Body of pancreas (tissue), 4 donors: ENCODE measurements at regions not wholly inside any gene's neighbourhood (a gene's known extent, or its start where the extent isn't known, plus 50 kb on each side); places are given as distances from the start of the nearest gene placed in this dataset.
A peak's percentile ranks its signal among the peaks of the same experiment; 100 is the strongest.

Experiments used
- ATAC-seq: fragments of 150-250 bp; one replicate; pipeline ENCODE4 v1.9.1; 2016
- DNase-seq, 4 donors: peaks; one replicate each; pipeline ENCODE4 v3.0.0-alpha.2; 2019
- H3K27ac ChIP-seq, 4 donors: fragments of 200-600 bp; sonication (generic); 1 replicate in 3 of 4; 2 replicates in 1 of 4; pipeline versions ENCODE4 v1.5.1 to v1.6.1; 2016 to 2019; ENCODE audit warnings: mild to moderate bottlenecking in 1 of 4, mixed read lengths in 1 of 4, moderate library complexity in 1 of 4
- H3K27me3 ChIP-seq, 2 donors: fragments of 200-600 bp; sonication (generic); one replicate each; pipeline ENCODE4 v1.6.0; 2016; ENCODE audit warnings: mild to moderate bottlenecking in 1 of 2
- H3K36me3 ChIP-seq, 2 donors: fragments of 200-600 bp; sonication (generic); replicated peaks in 1 of 2; 2 replicates each; pipeline ENCODE4 v1.5.1; 2016; ENCODE audit warnings: low read depth in 2 of 2; ENCODE audit not compliant: insufficient read depth in 1 of 2
- H3K4me1 ChIP-seq: fragments of 200-600 bp; sonication (generic); one replicate; pipeline ENCODE4 v1.6.0; 2016
- H3K4me3 ChIP-seq, 2 donors: fragments of 200-600 bp; sonication (generic); 1 replicate in 1 of 2; 2 replicates in 1 of 2; pipeline ENCODE4 v1.5.1; 2016 to 2019
- H3K9me3 ChIP-seq, 3 donors: fragments of 200-600 bp; sonication (generic); 1 replicate in 2 of 3; 2 replicates in 1 of 3; pipeline ENCODE4 v1.5.1; 2016
- POLR2A ChIP-seq, 3 donors: fragments of 450-650 bp; IDR thresholded peaks; one replicate each; pipeline ENCODE4 v1.6.1; 2016; ENCODE audit warnings: antibody characterized with exemption in 3 of 3, mild to moderate bottlenecking in 2 of 3
- WGBS, 2 donors: methylation state at CpG; one replicate each; pipeline ENCODE4 v1.1.5; 2017; 5-methylcytosine and 5-hydroxymethylcytosine counted together
- intact Hi-C: fragments of 100-400 bp; cut with DNase I; formaldehyde crosslinking; loops from one replicate; pipeline ENCODE4 v1.15.1; 2023
- TF ChIP-seq, protein P1 (sequence below), 7 experiments: fragments of 450-650 bp in 4 of 7; fragments of 200-600 bp in 3 of 7; sonication (generic) in 3 of 7; IDR thresholded peaks; one replicate each; pipeline ENCODE4 v1.5.1; 2016 to 2019; ENCODE audit warnings: antibody characterized with exemption in 7 of 7

DNA sequence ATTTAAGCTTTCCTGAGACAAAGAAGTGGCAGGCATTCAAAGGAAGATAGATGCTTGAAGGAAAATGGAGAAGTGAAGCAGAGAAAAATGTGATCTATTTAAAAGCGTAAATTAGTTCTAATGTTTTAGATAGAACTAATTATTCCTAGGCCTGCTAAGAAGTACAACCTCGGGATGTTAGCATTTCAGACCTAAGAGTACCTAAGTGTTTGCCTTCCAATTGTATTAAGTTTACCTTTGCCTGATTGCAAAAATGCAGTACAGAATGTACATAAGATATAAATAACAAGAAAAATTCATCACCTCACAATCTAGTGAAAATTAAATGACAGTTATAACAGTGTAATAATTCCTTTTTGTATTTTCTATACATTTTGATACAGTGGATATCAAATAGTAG, 71.1 kb upstream of the HNMT start:
- intact Hi-C loops, result no loop called here
- DNase-seq, result no peak
- Histone ChIP-seq H3K27me3 (no peaks in the 10 kb centered on the region), H3K4me1 (no peaks in the 10 kb centered on the region), H3K9me3 (no peaks in the 10 kb centered on the region), H3K36me3 (no peaks in the 10 kb centered on the region), H3K27ac (no peak overlapping the region), H3K4me3 (no peak overlapping the region)
- no peak for TF ChIP-seq POLR2A (IDR thresholded peaks at IDR 0.05)
- TF ChIP-seq, protein P1, sequence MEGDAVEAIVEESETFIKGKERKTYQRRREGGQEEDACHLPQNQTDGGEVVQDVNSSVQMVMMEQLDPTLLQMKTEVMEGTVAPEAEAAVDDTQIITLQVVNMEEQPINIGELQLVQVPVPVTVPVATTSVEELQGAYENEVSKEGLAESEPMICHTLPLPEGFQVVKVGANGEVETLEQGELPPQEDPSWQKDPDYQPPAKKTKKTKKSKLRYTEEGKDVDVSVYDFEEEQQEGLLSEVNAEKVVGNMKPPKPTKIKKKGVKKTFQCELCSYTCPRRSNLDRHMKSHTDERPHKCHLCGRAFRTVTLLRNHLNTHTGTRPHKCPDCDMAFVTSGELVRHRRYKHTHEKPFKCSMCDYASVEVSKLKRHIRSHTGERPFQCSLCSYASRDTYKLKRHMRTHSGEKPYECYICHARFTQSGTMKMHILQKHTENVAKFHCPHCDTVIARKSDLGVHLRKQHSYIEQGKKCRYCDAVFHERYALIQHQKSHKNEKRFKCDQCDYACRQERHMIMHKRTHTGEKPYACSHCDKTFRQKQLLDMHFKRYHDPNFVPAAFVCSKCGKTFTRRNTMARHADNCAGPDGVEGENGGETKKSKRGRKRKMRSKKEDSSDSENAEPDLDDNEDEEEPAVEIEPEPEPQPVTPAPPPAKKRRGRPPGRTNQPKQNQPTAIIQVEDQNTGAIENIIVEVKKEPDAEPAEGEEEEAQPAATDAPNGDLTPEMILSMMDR (IDR thresholded peaks at IDR 0.05), result no peak
- ATAC-seq, result no peak
- 57 to 58% methylated on average over 2 of the region's 2 CpGs for WGBS, 2 donors

DNA sequence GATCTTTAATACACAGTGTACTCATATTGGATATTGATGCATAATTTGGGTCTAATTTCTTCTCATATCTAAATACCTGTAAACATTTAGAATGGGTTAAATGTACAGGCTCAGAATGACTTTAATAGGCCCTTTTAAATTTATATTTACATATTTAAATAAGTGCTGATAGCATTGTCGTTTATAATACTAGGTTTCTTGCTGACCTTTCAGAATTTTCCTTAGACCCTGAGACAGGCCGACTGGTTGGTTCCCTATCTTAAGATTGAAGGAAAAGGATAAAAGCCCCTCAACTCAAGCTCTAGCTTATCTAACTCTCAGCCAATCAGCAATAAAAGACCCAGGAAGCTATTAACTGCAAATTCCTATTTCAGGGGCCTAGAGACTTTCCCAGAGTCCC, 67.8 kb upstream of the HNMT start:
- Histone ChIP-seq H3K4me1 (no peaks in the 10 kb centered on the region), H3K9me3 (no peaks in the 10 kb centered on the region), H3K27me3 (no peaks in the 10 kb centered on the region), H3K36me3 (no peaks in the 10 kb centered on the region), H3K27ac (no peak overlapping the region), H3K4me3 (no peak overlapping the region)
- intact Hi-C loops, result no loop called here
- 45 to 57% methylated on average over 2 of the region's 2 CpGs for WGBS, 2 donors
- TF ChIP-seq POLR2A (IDR thresholded peaks at IDR 0.05), result no peak
- TF ChIP-seq, protein P1 (IDR thresholded peaks at IDR 0.05), result no peak
- ATAC-seq, result no peak
- no peak for DNase-seq

DNA sequence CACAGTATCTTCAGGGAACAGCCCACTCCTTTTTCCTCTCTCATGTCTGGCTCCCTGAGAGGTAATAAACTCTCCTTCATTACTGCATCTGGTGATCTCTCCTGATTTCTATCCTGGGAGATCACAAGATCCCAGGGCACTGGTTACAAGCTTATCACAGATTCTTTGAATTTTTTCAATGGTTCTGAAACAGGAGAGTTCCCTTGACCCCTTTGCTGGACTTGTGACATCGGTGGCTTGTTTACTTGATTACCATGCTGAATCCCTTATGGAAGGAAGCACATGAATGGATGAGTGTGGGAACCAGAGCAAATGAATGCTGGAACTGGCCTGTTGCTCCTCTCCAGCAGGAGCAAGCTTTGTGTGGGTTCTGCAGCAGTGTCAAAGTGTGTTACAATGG, 67.2 kb upstream of the HNMT start:
- H3K27me3 ChIP-seq, result no peaks in the 10 kb centered on the region
- intact Hi-C loops, result no loop called here
- no peaks in the 10 kb centered on the region for H3K9me3 ChIP-seq
- H3K4me1 ChIP-seq, result no peaks in the 10 kb centered on the region
- 23 to 29% methylated on average over 1 of the region's 1 CpG for WGBS, 2 donors
- DNase-seq, result no peak
- no peak for ATAC-seq
- no peak overlapping the region for H3K4me3 ChIP-seq
- no peaks in the 10 kb centered on the region for H3K36me3 ChIP-seq
- TF ChIP-seq, protein P1 (IDR thresholded peaks at IDR 0.05), result no peak
- no peak for TF ChIP-seq POLR2A (IDR thresholded peaks at IDR 0.05)
- H3K27ac ChIP-seq, result no peak overlapping the region

DNA sequence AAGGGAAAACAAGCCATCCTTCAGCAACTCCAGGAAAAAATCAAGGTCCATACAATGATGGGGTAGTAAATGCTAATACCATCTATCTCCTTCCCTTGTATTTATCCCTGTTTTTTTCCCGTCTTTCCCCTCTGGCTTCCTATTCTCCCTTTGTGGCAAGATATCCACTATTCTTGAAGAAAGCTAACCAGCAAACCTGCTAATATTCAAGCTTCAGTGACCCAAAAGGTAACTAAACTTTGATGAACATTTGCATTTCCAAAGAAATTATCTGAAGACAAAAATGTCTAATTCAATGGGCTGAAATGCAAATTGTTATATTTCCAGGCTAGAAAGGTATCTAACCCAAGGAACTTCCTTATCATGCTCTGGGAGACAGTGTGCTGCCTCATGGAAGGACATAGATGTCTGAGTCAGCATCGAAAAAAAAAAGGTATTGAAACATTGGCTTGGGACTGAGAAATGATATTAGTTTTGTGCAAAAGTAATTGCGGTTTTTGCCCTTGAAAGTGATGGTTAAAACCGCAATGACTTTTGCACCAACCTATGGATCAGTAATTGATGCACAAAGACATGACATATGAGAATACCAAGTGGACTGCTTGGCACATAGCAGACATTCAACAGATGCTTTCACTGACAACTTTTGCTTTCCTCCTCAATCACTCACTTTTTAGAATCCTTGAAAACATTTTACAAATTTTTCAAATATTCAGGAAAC, 63.7 kb upstream of the HNMT start:
- TF ChIP-seq, protein P1 (IDR thresholded peaks at IDR 0.05), result no peak
- no peak for TF ChIP-seq POLR2A (IDR thresholded peaks at IDR 0.05)
- no peak for DNase-seq
- no peak overlapping the region for H3K4me3 ChIP-seq
- no peaks in the 10 kb centered on the region for H3K36me3 ChIP-seq
- intact Hi-C loops, result loop anchor here (10.0 kb wide), 2 partner anchors 474 to 924 kb away; no protein-coding TSS in a partner anchor
- H3K4me1 ChIP-seq, result no peaks in the 10 kb centered on the region
- H3K27ac ChIP-seq, result no peak overlapping the region
- no peaks in the 10 kb centered on the region for H3K9me3 ChIP-seq
- H3K27me3 ChIP-seq, result no peaks in the 10 kb centered on the region
- no peak for ATAC-seq
- 64 to 70% methylated on average over 4 of the region's 4 CpGs for WGBS, 2 donors

DNA sequence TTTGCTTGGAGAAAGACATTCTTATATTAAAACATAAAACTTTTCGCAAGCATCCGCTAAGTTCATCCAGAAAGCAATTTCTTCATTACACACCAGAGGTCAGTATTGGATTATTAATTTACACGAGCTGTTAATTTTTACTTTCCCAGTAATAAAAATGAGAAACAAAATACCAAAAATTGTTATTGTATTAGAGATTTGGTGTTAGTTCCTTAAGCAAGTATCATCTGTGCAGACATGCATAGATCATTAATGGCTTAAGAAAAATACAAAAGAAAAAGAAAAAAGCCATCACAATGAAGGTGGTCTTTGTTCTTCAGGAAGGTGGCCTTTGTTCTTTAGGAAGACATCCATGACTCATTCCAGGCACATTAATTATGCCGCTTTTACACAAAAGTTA, 53.6 kb upstream of the HNMT start:
- TF ChIP-seq, protein P1 (IDR thresholded peaks at IDR 0.05), result peak; percentile 20 to 80 (median 70)
- no peak for TF ChIP-seq POLR2A (IDR thresholded peaks at IDR 0.05)
- DNase-seq (no peak), ATAC-seq (no peak)
- H3K4me1 ChIP-seq, result no peaks in the 10 kb centered on the region
- H3K4me3 ChIP-seq, result no peak overlapping the region
- no peaks in the 10 kb centered on the region for H3K9me3 ChIP-seq
- no peaks in the 10 kb centered on the region for H3K36me3 ChIP-seq
- H3K27ac ChIP-seq, result no peak overlapping the region
- 8 to 15% methylated on average over 4 of the region's 4 CpGs for WGBS, 2 donors
- H3K27me3 ChIP-seq, result no peaks in the 10 kb centered on the region
- intact Hi-C loops, result no loop called here
